Right lobe of liver (tissue), 6 donors: ENCODE measurements at regions not wholly inside any gene's neighbourhood (a gene's known extent, or its start where the extent isn't known, plus 50 kb on each side); places are given as distances from the start of the nearest gene placed in this dataset.
A peak's percentile ranks its signal among the peaks of the same experiment; 100 is the strongest.

Source experiments
- ATAC-seq, 4 donors: fragments of 200-7000 bp; cut with Tn5 transposase; one replicate each; pipeline ENCODE4 v1.9.1; 2020; ENCODE audit warnings: mild to moderate bottlenecking in 4 of 4, moderate library complexity in 4 of 4
- DNase-seq, 3 donors: peaks; one replicate each; pipeline ENCODE4 v3.0.0-alpha.2; 2020
- H3K27ac ChIP-seq, 3 donors: fragments of 200-600 bp; one replicate each; pipeline ENCODE4 v1.8.0; 2022
- H3K27me3 ChIP-seq, 2 donors: fragments of 200-600 bp; one replicate each; pipeline ENCODE4 v1.8.0; 2022
- H3K36me3 ChIP-seq, 4 donors: fragments of 200-600 bp; sonication (generic) in 1 of 4; one replicate each; pipeline versions ENCODE4 v1.5.1 to v1.8.0; 2017 to 2022; ENCODE audit warnings: control low read depth in 1 of 4
- H3K4me1 ChIP-seq, 4 donors: fragments of 200-600 bp; sonication (generic) in 1 of 4; one replicate each; pipeline versions ENCODE4 v1.5.1 to v1.8.0; 2017 to 2022; ENCODE audit warnings: control low read depth in 1 of 4
- H3K4me3 ChIP-seq, 3 donors: fragments of 200-600 bp; one replicate each; pipeline ENCODE4 v1.8.0; 2022
- H3K9me3 ChIP-seq, 4 donors: fragments of 200-600 bp; sonication (generic) in 1 of 4; one replicate each; pipeline versions ENCODE4 v1.5.1 to v1.8.0; 2017 to 2022; ENCODE audit warnings: control low read depth in 1 of 4
- POLR2A ChIP-seq: fragments of 450-650 bp; IDR thresholded peaks from one replicate; pipeline ENCODE4 v1.6.1; 2017; ENCODE audit warnings: antibody characterized with exemption, mild to moderate bottlenecking
- WGBS: methylation state at CpG from one replicate; pipeline ENCODE4 v1.1.6; 2018; ENCODE audit warnings: low coverage, low lambda C conversion rate; ENCODE audit not compliant: insufficient coverage; ENCODE audit errors: missing lambda C conversion rate; 5-methylcytosine and 5-hydroxymethylcytosine counted together
- intact Hi-C, 2 donors: fragments of 100-400 bp; cut with DNase I; formaldehyde crosslinking; loops; one replicate each; pipeline versions ENCODE4 v1.11.2 to v1.14.1; 2022
- TF ChIP-seq, protein P1 (sequence below), 4 donors: fragments of 200-600 bp in 3 of 4; fragments of 450-650 bp in 1 of 4; IDR thresholded peaks; one replicate each; pipeline versions ENCODE4 v1.5.1 to v1.8.0; 2016 to 2022; ENCODE audit warnings: antibody characterized with exemption in 4 of 4, mild to moderate bottlenecking in 2 of 4
- donor health status: DM: no; HTN: yes; CAD: no.
- donor health status: DM: no; HTN: no; CAD: no.
- donor health status: DM: no; HTN: no; CAD: no.
- donor health status: DM: no; HTN: yes; CAD: no.
- donor health status: DM: no; HTN: yes; CAD: no.

DNA sequence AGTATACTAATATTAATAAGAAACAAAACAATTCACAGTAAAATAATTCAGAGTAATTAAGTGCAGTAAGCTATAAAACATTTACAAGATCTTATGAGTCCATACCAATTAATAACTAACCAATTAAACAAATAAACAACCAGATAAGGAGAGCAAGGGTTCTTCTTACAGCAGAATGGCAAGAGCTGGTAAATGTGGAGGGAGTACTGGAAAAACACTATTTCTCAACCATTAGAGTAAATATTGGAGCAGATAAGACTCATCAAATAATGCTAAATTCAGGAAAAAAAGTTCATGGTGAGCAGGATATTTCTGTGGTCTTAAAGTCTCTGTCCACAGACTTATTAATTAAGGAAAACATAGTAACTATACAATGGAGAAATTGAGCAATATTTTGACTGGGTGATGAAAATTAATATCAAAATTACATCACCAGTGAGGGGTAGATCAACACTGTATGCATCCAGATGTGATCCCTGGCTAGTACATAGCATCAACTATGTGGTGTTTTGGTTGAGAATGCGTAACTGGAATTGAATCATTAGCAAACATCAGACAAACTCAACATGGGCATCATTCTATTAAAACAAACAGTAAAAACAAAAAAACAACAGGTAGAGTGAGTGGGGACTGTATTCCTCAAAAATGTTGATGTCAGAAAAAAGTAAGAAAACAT lies 1376.7 kb downstream of the PCDH19 start:
- Histone ChIP-seq H3K4me1 (peaks cover 0 to 20% (median 0%) of the 10 kb centered on the region in 4 donors), H3K27ac (peak overlapping the region in 2 of 3 donors; percentile 2 to 27), H3K4me3 (no peak overlapping the region), H3K27me3 (peaks cover 0 to 6% of the 10 kb centered on the region in 2 donors), H3K36me3 (no peaks in the 10 kb centered on the region), H3K9me3 (no peaks in the 10 kb centered on the region)
- ATAC-seq (peak; percentile 86 to 99 (median 91)), DNase-seq (no peak)
- WGBS: 50% methylated on average over 1 of the region's 1 CpG
- TF ChIP-seq, protein P1, sequence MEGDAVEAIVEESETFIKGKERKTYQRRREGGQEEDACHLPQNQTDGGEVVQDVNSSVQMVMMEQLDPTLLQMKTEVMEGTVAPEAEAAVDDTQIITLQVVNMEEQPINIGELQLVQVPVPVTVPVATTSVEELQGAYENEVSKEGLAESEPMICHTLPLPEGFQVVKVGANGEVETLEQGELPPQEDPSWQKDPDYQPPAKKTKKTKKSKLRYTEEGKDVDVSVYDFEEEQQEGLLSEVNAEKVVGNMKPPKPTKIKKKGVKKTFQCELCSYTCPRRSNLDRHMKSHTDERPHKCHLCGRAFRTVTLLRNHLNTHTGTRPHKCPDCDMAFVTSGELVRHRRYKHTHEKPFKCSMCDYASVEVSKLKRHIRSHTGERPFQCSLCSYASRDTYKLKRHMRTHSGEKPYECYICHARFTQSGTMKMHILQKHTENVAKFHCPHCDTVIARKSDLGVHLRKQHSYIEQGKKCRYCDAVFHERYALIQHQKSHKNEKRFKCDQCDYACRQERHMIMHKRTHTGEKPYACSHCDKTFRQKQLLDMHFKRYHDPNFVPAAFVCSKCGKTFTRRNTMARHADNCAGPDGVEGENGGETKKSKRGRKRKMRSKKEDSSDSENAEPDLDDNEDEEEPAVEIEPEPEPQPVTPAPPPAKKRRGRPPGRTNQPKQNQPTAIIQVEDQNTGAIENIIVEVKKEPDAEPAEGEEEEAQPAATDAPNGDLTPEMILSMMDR (IDR thresholded peaks at IDR 0.05): no peak
- TF ChIP-seq POLR2A: no peak
- intact Hi-C loops: no loop called here

DNA sequence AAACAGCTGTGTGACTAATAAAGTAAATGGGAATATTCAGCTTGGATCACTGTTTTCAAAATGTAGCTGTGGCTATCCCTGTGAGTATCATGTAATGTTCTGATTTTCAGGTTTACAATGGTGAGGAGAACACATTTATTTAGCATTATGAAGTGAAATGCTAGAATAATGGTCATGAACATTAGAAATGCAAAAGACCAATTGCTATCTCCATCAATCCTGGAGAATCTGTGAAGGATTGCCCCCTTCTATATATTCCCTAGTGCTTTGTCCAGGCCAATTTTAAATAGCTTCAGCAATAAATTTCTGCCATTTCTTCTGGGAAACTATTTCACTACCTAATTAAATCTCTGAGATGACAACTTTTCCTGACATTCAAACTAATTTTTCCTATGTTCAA lies 1399.1 kb downstream of the PCDH19 start:
- TF ChIP-seq POLR2A: no peak
- TF ChIP-seq, protein P1 (IDR thresholded peaks at IDR 0.05): no peak
- intact Hi-C loops: no loop called here
- no peaks in the 10 kb centered on the region for H3K4me1 ChIP-seq

DNA sequence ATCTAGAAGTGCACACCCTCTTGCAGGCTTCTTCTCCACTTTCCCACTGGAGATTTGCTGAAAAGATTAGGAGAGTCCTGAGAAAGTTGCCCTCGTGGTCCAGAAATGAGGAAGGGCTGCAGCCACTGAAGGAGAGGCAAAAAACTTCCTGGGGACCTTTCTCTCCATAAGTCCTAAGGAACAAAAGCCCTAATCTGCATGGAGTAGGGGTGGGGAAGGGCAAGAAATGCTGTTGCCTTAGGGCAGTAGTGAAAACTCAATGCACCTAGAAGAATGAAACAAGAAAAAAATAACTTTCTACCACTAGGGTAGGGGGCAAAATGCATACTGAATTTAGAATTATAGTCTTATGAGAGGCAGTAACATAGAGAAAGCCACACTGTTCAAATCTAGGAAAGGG lies 1408.8 kb downstream of the PCDH19 start:
- intact Hi-C loops: no loop called here

More for the DNA sequence above, 1399.1 kb downstream of the PCDH19 start:
- Histone ChIP-seq H3K4me3 (no peak overlapping the region), H3K27ac (no peak overlapping the region), H3K27me3 (peaks cover 0 to 7% of the 10 kb centered on the region in 2 donors), H3K36me3 (no peaks in the 10 kb centered on the region), H3K9me3 (no peaks in the 10 kb centered on the region)
- DNase-seq: no peak
- no peak for ATAC-seq

DNA sequence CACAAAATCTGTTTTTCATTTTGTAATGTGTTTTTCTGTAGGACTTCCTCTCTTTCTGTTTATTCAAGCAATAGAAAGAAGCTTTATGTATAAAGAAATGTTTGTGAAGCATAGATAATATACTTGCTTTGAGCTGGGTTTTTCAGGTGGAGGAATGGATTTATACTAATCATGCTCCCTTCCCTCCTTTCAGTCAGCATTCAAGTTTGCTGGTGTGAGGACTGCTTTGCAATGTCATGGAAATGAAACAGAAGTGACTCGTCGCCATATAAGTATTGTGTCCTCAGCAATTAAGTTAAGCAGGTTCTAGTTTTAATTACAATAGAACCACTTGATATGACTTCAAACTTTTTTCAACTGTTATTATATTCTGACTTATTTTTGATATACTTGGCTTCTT lies 1447.1 kb downstream of the PCDH19 start:
- DNase-seq (no peak), ATAC-seq (no peak)
- Histone ChIP-seq H3K27ac (no peak overlapping the region), H3K9me3 (no peaks in the 10 kb centered on the region), H3K4me3 (no peak overlapping the region), H3K27me3 (no peaks in the 10 kb centered on the region), H3K36me3 (no peaks in the 10 kb centered on the region), H3K4me1 (no peaks in the 10 kb centered on the region)
- intact Hi-C loops: no loop called here
- WGBS: 50% methylated on average over 2 of the region's 2 CpGs
- TF ChIP-seq, protein P1 (IDR thresholded peaks at IDR 0.05): no peak
- TF ChIP-seq POLR2A: no peak

More for the DNA sequence above, 1408.8 kb downstream of the PCDH19 start:
- H3K4me1 ChIP-seq: no peaks in the 10 kb centered on the region
- no peaks in the 10 kb centered on the region for H3K36me3 ChIP-seq
- TF ChIP-seq POLR2A: no peak
- TF ChIP-seq, protein P1 (IDR thresholded peaks at IDR 0.05): no peak
- 14% methylated on average over 1 of the region's 1 CpG for WGBS
- no peaks in the 10 kb centered on the region for H3K9me3 ChIP-seq
- DNase-seq (no peak), ATAC-seq (no peak)
- H3K4me3 ChIP-seq: no peak overlapping the region
- H3K27me3 ChIP-seq: no peaks in the 10 kb centered on the region
- no peak overlapping the region for H3K27ac ChIP-seq
